B cell (primary cell): ENCODE measurements at regions not wholly inside any gene's neighbourhood (a gene's known extent, or its start where the extent isn't known, plus 50 kb on each side); places are given as distances from the start of the nearest gene placed in this dataset.

Experiments
- CTCF ChIP-seq: fragments of 200-600 bp; IDR thresholded peaks from one replicate; pipeline ENCODE4 v1.8.0; 2022; ENCODE audit warnings: antibody characterized with exemption, mild to moderate bottlenecking
- EZH2 ChIP-seq: IDR thresholded peaks from 2 replicates; pipeline ENCODE4 v1.6.1; 2012; ENCODE audit warnings: borderline replicate concordance, low read depth, mild to moderate bottlenecking, moderate library complexity, low read length; ENCODE audit not compliant: insufficient read depth, poor library complexity, severe bottlenecking

GRCh38 chr16:9270424-9270823 is 179.0 kb downstream of the HAPSTR1 start:
- TF ChIP-seq CTCF = no peak
- no peak for TF ChIP-seq EZH2
